H9 (cell line): ENCODE measurements at regions not wholly inside any gene's neighbourhood (a gene's known extent, or its start where the extent isn't known, plus 50 kb on each side); places are given as distances from the start of the nearest gene placed in this dataset.

Source experiments
- DNase-seq: peaks from one replicate; pipeline ENCODE4 v3.0.0-alpha.2; 2017
- H2AFZ ChIP-seq: one replicate; pipeline ENCODE4 v1.6.1; 2013; ENCODE audit warnings: mild to moderate bottlenecking, low read length, control low read depth, moderate library complexity
- H2AK5ac ChIP-seq: 2 replicates; pipeline ENCODE4 v1.6.1; 2013; ENCODE audit warnings: low read length, control low read depth, mixed read lengths; ENCODE audit not compliant: insufficient read length
- H2BK120ac ChIP-seq: one replicate; pipeline ENCODE4 v1.6.1; 2013; ENCODE audit warnings: low read depth, mild to moderate bottlenecking, low read length, control low read depth, inconsistent platforms; ENCODE audit not compliant: poor library complexity, severe bottlenecking
- H2BK12ac ChIP-seq: 2 replicates; pipeline ENCODE4 v1.6.1; 2013; ENCODE audit warnings: low read length, control low read depth, mixed read lengths, low read depth; ENCODE audit not compliant: insufficient read length
- H2BK15ac ChIP-seq: 2 replicates; pipeline ENCODE4 v1.6.1; 2013; ENCODE audit warnings: low read depth, low read length, control low read depth
- H2BK20ac ChIP-seq: one replicate; pipeline ENCODE4 v1.6.1; 2013; ENCODE audit warnings: low read depth, mild to moderate bottlenecking, low read length, control low read depth, inconsistent platforms; ENCODE audit not compliant: poor library complexity, severe bottlenecking
- H2BK5ac ChIP-seq: 2 replicates; pipeline ENCODE4 v1.6.1; 2013; ENCODE audit warnings: low read length, control low read depth, mixed read lengths; ENCODE audit not compliant: insufficient read length
- H3K14ac ChIP-seq: 2 replicates; pipeline ENCODE4 v1.6.1; 2013; ENCODE audit warnings: low read length, control low read depth; ENCODE audit not compliant: insufficient read depth
- H3K18ac ChIP-seq: 2 replicates; pipeline ENCODE4 v1.6.1; 2013; ENCODE audit warnings: low read depth, mild to moderate bottlenecking, mixed read lengths, low read length, control low read depth; ENCODE audit not compliant: insufficient read length
- H3K23ac ChIP-seq: 2 replicates; pipeline ENCODE4 v1.6.1; 2013; ENCODE audit warnings: low read length, control low read depth, mixed read lengths, low read depth; ENCODE audit not compliant: insufficient read length
- H3K23me2 ChIP-seq: 2 replicates; pipeline ENCODE4 v1.6.1; 2013; ENCODE audit warnings: low read depth, mild to moderate bottlenecking, mixed read lengths, low read length, control low read depth; ENCODE audit not compliant: insufficient read length, poor library complexity, severe bottlenecking
- H3K27ac ChIP-seq: 2 replicates; pipeline ENCODE4 v1.5.1; 2013; ENCODE audit warnings: low read length, control low read depth, mixed read lengths, low read depth; ENCODE audit not compliant: insufficient read length
- H3K27me3 ChIP-seq: 2 replicates; pipeline ENCODE4 v1.6.1; 2013; ENCODE audit warnings: low read length, control low read depth, inconsistent platforms; ENCODE audit not compliant: insufficient read depth
- H3K4ac ChIP-seq: 2 replicates; pipeline ENCODE4 v1.6.1; 2013; ENCODE audit warnings: low read depth, mild to moderate bottlenecking, control low read depth, inconsistent platforms, low read length, moderate library complexity
- H3K4me1 ChIP-seq: 2 replicates; pipeline ENCODE4 v1.6.1; 2013; ENCODE audit warnings: low read length, control low read depth, inconsistent platforms; ENCODE audit not compliant: insufficient read depth
- H3K4me2 ChIP-seq: 2 replicates; pipeline ENCODE4 v1.6.1; 2013; ENCODE audit warnings: low read length, control low read depth, mixed read lengths; ENCODE audit not compliant: insufficient read length, insufficient read depth
- H3K56ac ChIP-seq: 2 replicates; pipeline ENCODE4 v1.6.1; 2013; ENCODE audit warnings: low read depth, mild to moderate bottlenecking, mixed read lengths, low read length, control low read depth; ENCODE audit not compliant: insufficient read length
- H3K79me1 ChIP-seq: 2 replicates; pipeline ENCODE4 v1.6.1; 2013; ENCODE audit warnings: low read depth, mild to moderate bottlenecking, moderate library complexity, low read length, control low read depth, inconsistent platforms; ENCODE audit not compliant: insufficient read depth, poor library complexity, severe bottlenecking
- H3K79me2 ChIP-seq: 2 replicates; pipeline ENCODE4 v1.6.1; 2013; ENCODE audit warnings: low read length, control low read depth, inconsistent platforms; ENCODE audit not compliant: insufficient read depth
- H3K9ac ChIP-seq: 2 replicates; pipeline ENCODE4 v1.6.1; 2013; ENCODE audit warnings: low read length, control low read depth, mixed read lengths; ENCODE audit not compliant: insufficient read length; ENCODE audit errors: extremely low read depth
- H3K9me3 ChIP-seq: one replicate; pipeline ENCODE4 v1.6.1; 2013; ENCODE audit warnings: low read depth, low read length, inconsistent platforms; ENCODE audit not compliant: control insufficient read depth
- H3T11ph ChIP-seq: one replicate; pipeline ENCODE4 v1.6.1; 2013; ENCODE audit warnings: mild to moderate bottlenecking, low read length, control low read depth, inconsistent platforms
- H4K20me1 ChIP-seq: one replicate; pipeline ENCODE4 v1.6.1; 2013; ENCODE audit not compliant: control insufficient read depth, insufficient read length, insufficient read depth
- H4K5ac ChIP-seq: 2 replicates; pipeline ENCODE4 v1.6.1; 2013; ENCODE audit warnings: low read depth, mild to moderate bottlenecking, mixed read lengths, low read length, control low read depth; ENCODE audit not compliant: insufficient read length
- H4K8ac ChIP-seq: replicated peaks from 2 replicates; pipeline ENCODE4 v1.6.1; 2013; ENCODE audit warnings: low read length, control low read depth, mixed read lengths, low read depth; ENCODE audit not compliant: insufficient read length
- H4K91ac ChIP-seq: 2 replicates; pipeline ENCODE4 v1.6.1; 2013; ENCODE audit warnings: low read depth, mild to moderate bottlenecking, moderate library complexity, mixed read lengths, low read length, control low read depth; ENCODE audit not compliant: insufficient read length
- H3K27ac Mint-ChIP-seq, 3 experiments: 2 replicates in 2 of 3; 3 replicates in 1 of 3; pipeline ENCODE4 v1.8.0; 2020 to 2021; ENCODE audit warnings: mixed read lengths in 3 of 3, mild to moderate bottlenecking in 1 of 3, moderate library complexity in 1 of 3
- H3K27me3 Mint-ChIP-seq: 2 replicates; pipeline ENCODE4 v1.8.0; 2021; ENCODE audit warnings: low read depth, mild to moderate bottlenecking, moderate library complexity, mixed read lengths
- H3K36me3 Mint-ChIP-seq, 3 experiments: 2 replicates in 2 of 3; 3 replicates in 1 of 3; pipeline ENCODE4 v1.8.0; 2020 to 2021; ENCODE audit warnings: low read depth in 3 of 3, mixed read lengths in 3 of 3; ENCODE audit not compliant: insufficient read depth in 1 of 3
- H3K4me1 Mint-ChIP-seq, 2 experiments: 2 replicates each; pipeline ENCODE4 v1.8.0; 2020; ENCODE audit warnings: mixed read lengths in 2 of 2
- H3K4me3 Mint-ChIP-seq, 2 experiments: 2 replicates in 1 of 2; 3 replicates in 1 of 2; pipeline ENCODE4 v1.8.0; 2020 to 2021; ENCODE audit warnings: mild to moderate bottlenecking in 2 of 2, mixed read lengths in 2 of 2, moderate library complexity in 1 of 2
- H3K9me3 Mint-ChIP-seq, 2 experiments: 2 replicates in 1 of 2; 3 replicates in 1 of 2; pipeline ENCODE4 v1.8.0; 2020; ENCODE audit warnings: mild to moderate bottlenecking in 2 of 2, mixed read lengths in 2 of 2, moderate library complexity in 1 of 2
- CTCF ChIP-seq: fragments of 200-600 bp; sonication (generic); conservative IDR thresholded peaks from 3 replicates; pipeline ENCODE4 v1.8.0; 2021; ENCODE audit warnings: antibody characterized with exemption, mild to moderate bottlenecking
- WGBS: extraction: QIAGEN DNeasy Blood & Tissue Kit; methylation state at CpG from one replicate; pipeline ENCODE4 v1.1.7; 2013; ENCODE audit warnings: missing lambda C conversion rate, low lambda C conversion rate, mixed read lengths; ENCODE audit not compliant: insufficient read length; ENCODE audit errors: extremely low coverage; 5-methylcytosine and 5-hydroxymethylcytosine counted together

- H3K4me3 Mint-ChIP-seq = no peak overlapping the region
- peaks cover 5% of the 10 kb centered on the region in 2 experiments; a peak in 3 of 5 replicates for H3K9me3 Mint-ChIP-seq
Measured at GRCh38 chr4:171042989-171043524, 770.1 kb upstream of the GALNTL6 start.

More at GRCh38 chr4:171042989-171043524, 770.1 kb upstream of the GALNTL6 start:
- no peak for DNase-seq
- Histone ChIP-seq H4K5ac (no peak overlapping the region), H3K9me3 (no peaks in the 10 kb centered on the region), H3K79me2 (no peaks in the 10 kb centered on the region), H2BK20ac (no peak overlapping the region), H2BK120ac (no peak overlapping the region), H2AFZ (no peak overlapping the region), H2BK15ac (no peak overlapping the region), H3K23ac (no peak overlapping the region), H2AK5ac (no peak overlapping the region), H3K4ac (no peak overlapping the region), H2BK5ac (no peak overlapping the region), H3K23me2 (no peaks in the 10 kb centered on the region), H4K20me1 (no peaks in the 10 kb centered on the region), H3K4me1 (no peaks in the 10 kb centered on the region), H4K8ac (no peak overlapping the region), H4K91ac (no peak overlapping the region), H3K14ac (no peak overlapping the region), H3K56ac (no peak overlapping the region), H3T11ph (no peak overlapping the region), H3K27me3 (no peaks in the 10 kb centered on the region), H3K18ac (no peak overlapping the region), H2BK12ac (no peak overlapping the region), H3K27ac (no peak overlapping the region), H3K4me2 (no peak overlapping the region), H3K79me1 (no peaks in the 10 kb centered on the region), H3K9ac (no peak overlapping the region)
- Mint-ChIP-seq H3K4me1 (no peaks in the 10 kb centered on the region), H3K36me3 (peaks cover 4 to 16% (median 6%) of the 10 kb centered on the region in 3 experiments; a peak in 4 of 7 replicates), H3K27ac (no peak overlapping the region), H3K27me3 (no peaks in the 10 kb centered on the region)
- no CpG with 5 or more reads among the region's 46 CpGs for WGBS
- no peak for TF ChIP-seq CTCF
